K562 (cell line): ENCODE measurements at regions not wholly inside any gene's neighbourhood (a gene's known extent, or its start where the extent isn't known, plus 50 kb on each side); places are given as distances from the start of the nearest gene placed in this dataset.

ENCODE experiments used
- HCFC1 ChIP-seq: IDR thresholded peaks from 2 replicates; pipeline ENCODE4 v1.6.1; 2012; ENCODE audit warnings: low read depth, low read length, improper control_type of control experiment
- MEIS2 ChIP-seq: fragments of 450-650 bp; IDR thresholded peaks from 2 replicates; pipeline ENCODE4 v1.6.1; 2014; ENCODE audit warnings: mild to moderate bottlenecking; ENCODE audit not compliant: partially characterized antibody
- NEUROD1 ChIP-seq: fragments of 150-350 bp; IDR thresholded peaks from 2 replicates; pipeline ENCODE4 v1.6.1; 2014; ENCODE audit warnings: borderline replicate concordance, low read length, low read depth; ENCODE audit not compliant: partially characterized antibody
- REST ChIP-seq, 2 experiments: fragments of 450-650 bp; formaldehyde crosslinking in 1 of 2; IDR thresholded peaks; 2 replicates each; pipeline versions ENCODE4 v1.4.0 to v1.6.1; 2014 to 2020; ENCODE audit warnings: mild to moderate bottlenecking in 2 of 2, borderline replicate concordance in 1 of 2, low read depth in 1 of 2
- STAT5B ChIP-seq: fragments of 250-450 bp; sonication (Bioruptor Pico); IDR thresholded peaks from 2 replicates; pipeline ENCODE4 v1.8.0; 2021; ENCODE audit warnings: mild to moderate bottlenecking, inconsistent platforms
- UBTF ChIP-seq, 2 experiments: IDR thresholded peaks; 2 replicates each; pipeline ENCODE4 v1.6.1; 2012; ENCODE audit warnings: improper control_type of control experiment in 2 of 2, low read depth in 2 of 2, low read length in 2 of 2, borderline replicate concordance in 1 of 2
- ZBTB2 ChIP-seq: fragments of 450-650 bp; IDR thresholded peaks from 2 replicates; pipeline ENCODE4 v1.6.1; 2016; ENCODE audit warnings: antibody characterized with exemption
- ZFP36 ChIP-seq: fragments of 150-350 bp; IDR thresholded peaks from 2 replicates; pipeline ENCODE4 v1.6.1; 2018; ENCODE audit warnings: low read length, low read depth; ENCODE audit not compliant: partially characterized antibody
- ZNF431 ChIP-seq: sonication (generic); formaldehyde crosslinking; IDR thresholded peaks from 2 replicates; pipeline ENCODE4 v1.8.0; 2022; ENCODE audit warnings: mild to moderate bottlenecking, missing genetic modification reagents
- ZNF717 ChIP-seq: fragments of 250-450 bp; sonication (Bioruptor Pico); IDR thresholded peaks from 2 replicates; pipeline ENCODE4 v1.5.0; 2021

GRCh38 chr3:106217745-106218144 is 348.9 kb upstream of the CBLB start:
- TF ChIP-seq ZBTB2 (no peak), ZNF717 (no peak), UBTF (IDR thresholded peaks at IDR 0.05; ENCODE audit: borderline replicate concordance in 1 of 2, low read depth in 2 of 2, low read length in 2 of 2) (no peak), ZNF431 (no peak), NEUROD1 (no peak), REST (IDR thresholded peaks at IDR 0.05; ENCODE audit: borderline replicate concordance) (no peak), REST (CRISPR knock-in tag; IDR thresholded peaks at IDR 0.05; ENCODE audit: low read depth) (no peak), ZFP36 (no peak), STAT5B (no peak), HCFC1 (no peak), MEIS2 (no peak)
